ENCODE measurements at regions not wholly inside any gene's neighbourhood (a gene's known extent, or its start where the extent isn't known, plus 50 kb on each side); places are given as distances from the start of the nearest gene placed in this dataset.

- intact Hi-C loops (cut with micrococcal nuclease): no loop called here
- DNase-seq (ENCODE audit: extremely low read depth in 1 of 4, low spot score in 3 of 4): no peak
Observed at GRCh38 chr15:98493966-98494511, 154.3 kb upstream of the IGF1R start.

GRCh38 chr15:98501192-98501591, 147.1 kb upstream of the IGF1R start:
- DNase-seq (ENCODE audit: extremely low read depth in 1 of 4, low spot score in 3 of 4) (no peak), FAIRE-seq (no peak), ATAC-seq (no peak)
- Histone ChIP-seq H3K79me2 (ENCODE audit: control insufficient read depth, insufficient read depth, low read length) (no peaks in the 10 kb centered on the region), H4K20me1 (replicated peaks; ENCODE audit: control insufficient read depth, insufficient read depth, low read length) (no peaks in the 10 kb centered on the region), H3K9me1 (ENCODE audit: control insufficient read depth, insufficient read depth, low read length) (no peaks in the 10 kb centered on the region), H3K9me3 (replicated peaks; ENCODE audit: control insufficient read depth, insufficient read depth, low read depth, low read length) (no peaks in the 10 kb centered on the region), H2AFZ (ENCODE audit: low read depth, low read length) (no peak overlapping the region), H3K27ac (ENCODE audit: extremely low read depth, low read depth, low read length) (no peak overlapping the region), H3K4me1 (replicated peaks in 1 of 2; ENCODE audit: control insufficient read depth in 2 of 2, insufficient read depth in 2 of 2, low read length in 2 of 2) (no peaks in the 10 kb centered on the region), H3K4me2 (ENCODE audit: insufficient read depth, low read length) (no peak overlapping the region), H3K27me3 (ENCODE audit: control insufficient read depth in 2 of 2, insufficient read depth in 2 of 2, low read length in 2 of 2) (peaks cover 0 to 10% of the 10 kb centered on the region in 2 experiments; a peak in 2 of 5 replicates), H3K4me3 (no peak overlapping the region), H3K36me3 (ENCODE audit: control insufficient read depth, insufficient read depth, low read length) (no peaks in the 10 kb centered on the region), H3K9ac (ENCODE audit: insufficient read depth in 1 of 2, low read depth in 2 of 2, low read length in 2 of 2) (no peak overlapping the region)
- intact Hi-C loops (cut with micrococcal nuclease): no loop called here
- 0% methylated on average over 1 of the region's 1 CpG for WGBS (ENCODE audit: insufficient coverage, low coverage, missing lambda C conversion rate)
- no peak for TF ChIP-seq RB1 (IDR thresholded peaks at IDR 0.05; ENCODE audit: low read depth)
- TF ChIP-seq ZBTB26 (CRISPR knock-in tag; IDR thresholded peaks at IDR 0.05): no peak
- in situ Hi-C loops (cut with MboI): no loop called here
- ChIA-PET POLR2A (no interaction called here), CTCF (ENCODE audit: low intra/inter-chr PET ratio) (no interaction called here)
- BruUV-seq (replicated peaks): no TSS peak

More at GRCh38 chr15:98493966-98494511, 154.3 kb upstream of the IGF1R start:
- no peaks in the 10 kb centered on the region for H3K36me3 ChIP-seq (ENCODE audit: control insufficient read depth, insufficient read depth, low read length)
- no peaks in the 10 kb centered on the region for H3K9me3 ChIP-seq (replicated peaks; ENCODE audit: control insufficient read depth, insufficient read depth, low read depth, low read length)
- H3K79me2 ChIP-seq (ENCODE audit: control insufficient read depth, insufficient read depth, low read length): no peaks in the 10 kb centered on the region
- ChIA-PET CTCF (ENCODE audit: low intra/inter-chr PET ratio) (no interaction called here), POLR2A (interaction anchor here (0.8 kb wide), 1 partner anchor 9 kb away, joined by 3 read pairs; no protein-coding TSS in a partner anchor)
- no peaks in the 10 kb centered on the region for H3K9me1 ChIP-seq (ENCODE audit: control insufficient read depth, insufficient read depth, low read length)
- TF ChIP-seq NFIC (IDR thresholded peaks at IDR 0.05): peak; percentile 56
- no peak for TF ChIP-seq MAFF (IDR thresholded peaks at IDR 0.05; ENCODE audit: low read length)
- ATAC-seq (no peak), FAIRE-seq (no peak)
- no peak overlapping the region for H2AFZ ChIP-seq (ENCODE audit: low read depth, low read length)
- peaks cover 0 to 17% of the 10 kb centered on the region in 2 experiments; a peak in 2 of 5 replicates for H3K27me3 ChIP-seq (ENCODE audit: control insufficient read depth in 2 of 2, insufficient read depth in 2 of 2, low read length in 2 of 2)
- no peak overlapping the region for H3K9ac ChIP-seq (ENCODE audit: insufficient read depth in 1 of 2, low read depth in 2 of 2, low read length in 2 of 2)
- no peak overlapping the region for H3K4me2 ChIP-seq (ENCODE audit: insufficient read depth, low read length)
- H3K4me1 ChIP-seq (replicated peaks in 1 of 2; ENCODE audit: control insufficient read depth in 2 of 2, insufficient read depth in 2 of 2, low read length in 2 of 2): no peaks in the 10 kb centered on the region
- BruUV-seq (replicated peaks): no TSS peak
- 0% methylated on average over 5 of the region's 5 CpGs for WGBS (ENCODE audit: insufficient coverage, low coverage, missing lambda C conversion rate)
- H3K27ac ChIP-seq (ENCODE audit: extremely low read depth, low read depth, low read length): no peak overlapping the region
- in situ Hi-C loops (cut with MboI): no loop called here
- H4K20me1 ChIP-seq (replicated peaks; ENCODE audit: control insufficient read depth, insufficient read depth, low read length): no peaks in the 10 kb centered on the region
- H3K4me3 ChIP-seq: no peak overlapping the region
